ENCODE measurements at regions not wholly inside any gene's neighbourhood (a gene's known extent, or its start where the extent isn't known, plus 50 kb on each side); places are given as distances from the start of the nearest gene placed in this dataset.
"Not testable (repeated sequence)": the region's sequence is repeated elsewhere in the genome, so short reads cannot be mapped to it uniquely, and the experiment has no call there.

DNA sequence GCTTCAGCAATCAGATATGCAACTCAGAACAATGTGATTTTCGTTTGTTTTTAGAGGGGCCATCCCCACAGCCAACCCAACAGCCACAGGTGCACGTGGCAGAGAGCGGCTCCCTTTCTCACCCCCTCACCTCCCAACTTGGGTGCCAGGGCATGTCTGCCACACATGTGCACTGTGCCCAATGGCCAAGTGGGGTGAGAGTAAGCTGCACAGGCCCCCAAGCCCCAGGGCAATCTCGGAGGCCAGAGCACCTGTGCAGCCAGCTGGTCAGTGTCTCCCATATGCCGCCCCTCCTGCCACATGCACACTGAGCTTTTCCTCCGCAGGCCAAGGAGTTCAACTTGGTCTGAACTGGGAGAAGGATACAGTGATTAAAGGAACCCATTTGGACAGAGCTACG is 1130.2 kb downstream of the DSC3 start:
- Histone ChIP-seq H3K27me3 (replicated peaks) (no peaks in the 10 kb centered on the region), H3K27ac (no peak overlapping the region), H3K36me3 (no peaks in the 10 kb centered on the region), H3K9me3 (replicated peaks) (no peaks in the 10 kb centered on the region), H3K4me1 (replicated peaks) (no peaks in the 10 kb centered on the region), H3K4me3 (no peak overlapping the region)
- no peak for DNase-seq (ENCODE audit: low read depth in 1 of 2, low spot score in 2 of 2)

DNA sequence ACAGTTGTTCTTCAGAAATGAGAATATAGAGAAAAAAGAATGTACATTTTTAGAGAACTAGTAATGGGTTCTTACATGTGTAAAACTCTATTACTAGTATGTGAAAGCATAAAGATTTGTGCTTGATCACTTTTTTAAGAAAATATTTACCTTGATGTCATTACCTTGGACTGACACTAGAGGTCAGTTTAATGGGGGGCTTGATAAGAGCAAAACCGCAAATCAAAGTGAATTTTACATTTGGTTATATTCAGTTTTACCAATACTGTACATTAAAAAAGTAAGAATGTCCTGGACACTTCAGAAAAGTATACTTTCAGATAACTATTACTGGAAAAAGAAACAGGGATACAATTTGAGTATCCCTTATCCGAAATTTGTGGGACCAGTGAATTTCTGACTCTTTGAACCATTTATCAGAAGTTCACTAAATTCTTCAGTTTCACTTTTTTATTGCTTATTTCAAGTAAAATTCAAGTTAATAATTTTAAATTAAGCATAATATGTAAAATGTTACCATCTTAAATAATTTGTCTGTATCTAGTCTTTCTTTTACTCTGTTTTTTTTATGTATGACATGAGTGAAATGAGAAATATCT is 1149.5 kb downstream of the DSC3 start:
- Histone ChIP-seq H3K4me1 (replicated peaks) (no peaks in the 10 kb centered on the region), H3K9me3 (replicated peaks) (no peaks in the 10 kb centered on the region)
- peak in 1 of 2 experiments; percentile 3 for DNase-seq (ENCODE audit: low read depth in 1 of 2, low spot score in 2 of 2)

DNA sequence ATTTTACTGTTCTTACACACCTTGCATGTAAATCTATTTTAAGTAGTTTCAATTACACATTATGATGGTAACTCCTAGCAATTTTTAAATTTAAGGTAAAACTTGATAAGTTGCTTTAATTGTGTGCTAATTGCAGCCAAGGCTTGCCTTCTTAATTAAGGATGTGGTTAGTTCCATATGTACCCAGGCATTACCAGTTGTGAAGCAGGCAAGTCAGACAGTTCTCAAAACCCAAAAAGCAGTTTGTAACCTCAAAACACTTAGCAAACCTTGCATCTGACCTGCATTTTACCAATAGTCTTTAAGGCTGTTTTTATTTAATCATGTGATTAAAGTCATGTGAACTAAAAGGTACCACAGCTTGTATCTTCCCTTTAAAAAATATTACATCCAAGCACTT is 1159.4 kb downstream of the DSC3 start:
- H3K36me3 ChIP-seq = no peaks in the 10 kb centered on the region
- no peak for DNase-seq (ENCODE audit: low read depth in 1 of 2, low spot score in 2 of 2)
- H3K4me1 ChIP-seq (replicated peaks) = no peaks in the 10 kb centered on the region
- no peaks in the 10 kb centered on the region for H3K27me3 ChIP-seq (replicated peaks)
- no peak overlapping the region for H3K27ac ChIP-seq
- H3K9me3 ChIP-seq (replicated peaks) = no peaks in the 10 kb centered on the region
- H3K4me3 ChIP-seq = no peak overlapping the region

More for the DNA sequence above, 1149.5 kb downstream of the DSC3 start:
- no peaks in the 10 kb centered on the region; the same call in 1 of the 2 replicates for H3K27me3 ChIP-seq (replicated peaks)
- H3K27ac ChIP-seq = no peak overlapping the region
- no peaks in the 10 kb centered on the region for H3K36me3 ChIP-seq
- H3K4me3 ChIP-seq = no peak overlapping the region

DNA sequence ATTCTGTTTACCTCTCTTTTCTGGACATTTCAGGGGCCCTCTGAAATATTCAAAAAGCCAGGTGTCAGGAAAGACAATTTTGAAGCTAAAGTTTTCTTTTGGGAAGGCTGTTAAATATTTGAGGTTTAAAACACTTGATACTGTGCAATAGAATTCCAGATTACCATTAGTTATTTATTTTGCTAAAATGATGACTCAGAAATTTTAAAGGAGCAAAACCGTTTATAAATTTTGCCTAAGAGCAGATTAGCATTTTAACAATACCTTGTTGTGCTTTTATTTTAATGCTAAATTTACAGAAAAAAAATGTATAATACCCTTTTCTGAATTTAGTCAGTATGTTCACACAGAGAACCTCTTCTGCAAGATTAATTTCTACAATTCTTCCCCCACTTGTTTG is 1159.9 kb downstream of the DSC3 start:
- no peak for DNase-seq (ENCODE audit: low read depth in 1 of 2, low spot score in 2 of 2)
- no peak overlapping the region for H3K27ac ChIP-seq
- H3K4me1 ChIP-seq (replicated peaks) = no peaks in the 10 kb centered on the region
- H3K36me3 ChIP-seq = no peaks in the 10 kb centered on the region
- H3K27me3 ChIP-seq (replicated peaks) = no peaks in the 10 kb centered on the region
- no peaks in the 10 kb centered on the region for H3K9me3 ChIP-seq (replicated peaks)
- no peak overlapping the region for H3K4me3 ChIP-seq

DNA sequence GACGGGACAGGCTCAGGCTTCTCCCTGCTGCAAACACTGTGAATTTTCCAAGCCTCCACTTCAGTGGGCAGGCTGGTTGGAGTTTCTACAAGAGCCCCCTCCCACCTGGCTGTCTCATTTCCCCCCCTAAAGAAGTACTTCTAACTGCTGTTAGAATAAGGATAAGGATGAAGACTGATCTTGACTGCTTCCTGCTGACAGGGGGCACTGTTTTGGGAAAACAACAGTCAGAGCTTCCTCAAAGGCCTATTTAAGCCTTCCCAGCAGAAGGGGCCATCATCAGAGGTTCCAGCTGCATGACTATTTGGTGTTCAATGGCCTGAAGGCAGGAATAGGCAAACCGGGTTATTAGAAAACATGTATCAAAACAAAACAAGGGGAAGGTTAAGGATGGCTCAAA is 1162.8 kb downstream of the DSC3 start:
- Histone ChIP-seq H3K4me3 (no peak overlapping the region), H3K9me3 (replicated peaks) (no peaks in the 10 kb centered on the region), H3K27ac (no peak overlapping the region), H3K4me1 (replicated peaks) (no peaks in the 10 kb centered on the region), H3K36me3 (no peaks in the 10 kb centered on the region), H3K27me3 (replicated peaks) (no peaks in the 10 kb centered on the region)
- no peak for DNase-seq (ENCODE audit: low read depth in 1 of 2, low spot score in 2 of 2)

DNA sequence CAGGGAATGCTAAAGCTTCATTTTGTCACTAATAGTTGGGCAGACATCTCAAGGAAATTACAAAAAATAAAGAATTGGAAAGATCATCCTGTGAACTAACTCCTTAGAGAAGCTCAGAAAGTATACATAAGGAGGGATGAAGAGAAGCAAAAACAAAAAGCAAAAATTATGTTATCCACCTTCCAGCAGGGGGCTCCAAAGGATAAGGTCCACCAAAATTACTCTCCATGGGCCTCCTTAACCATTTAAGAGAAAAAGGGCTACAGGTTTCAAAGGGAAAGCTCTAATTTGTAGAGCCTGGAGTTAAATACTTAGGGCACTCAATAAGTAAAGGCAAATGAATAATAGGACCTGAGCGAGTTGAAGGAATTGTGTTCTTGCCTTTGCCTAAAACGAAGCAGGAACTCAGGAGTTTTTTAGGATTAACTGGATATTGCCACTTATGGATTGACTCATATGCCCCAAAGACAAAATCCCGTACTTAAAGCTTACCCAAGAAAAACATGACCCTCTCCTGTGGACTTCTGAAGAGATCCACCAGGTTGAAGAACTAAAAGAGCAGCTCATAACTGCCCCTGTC is 1167.9 kb downstream of the DSC3 start:
- H3K27ac ChIP-seq = no peak overlapping the region
- no peaks in the 10 kb centered on the region for H3K9me3 ChIP-seq (replicated peaks)
- DNase-seq (ENCODE audit: low read depth in 1 of 2, low spot score in 2 of 2) = no peak
- H3K36me3 ChIP-seq = no peaks in the 10 kb centered on the region
- no peaks in the 10 kb centered on the region for H3K27me3 ChIP-seq (replicated peaks)
- H3K4me1 ChIP-seq (replicated peaks) = no peaks in the 10 kb centered on the region
- H3K4me3 ChIP-seq = no peak overlapping the region

DNA sequence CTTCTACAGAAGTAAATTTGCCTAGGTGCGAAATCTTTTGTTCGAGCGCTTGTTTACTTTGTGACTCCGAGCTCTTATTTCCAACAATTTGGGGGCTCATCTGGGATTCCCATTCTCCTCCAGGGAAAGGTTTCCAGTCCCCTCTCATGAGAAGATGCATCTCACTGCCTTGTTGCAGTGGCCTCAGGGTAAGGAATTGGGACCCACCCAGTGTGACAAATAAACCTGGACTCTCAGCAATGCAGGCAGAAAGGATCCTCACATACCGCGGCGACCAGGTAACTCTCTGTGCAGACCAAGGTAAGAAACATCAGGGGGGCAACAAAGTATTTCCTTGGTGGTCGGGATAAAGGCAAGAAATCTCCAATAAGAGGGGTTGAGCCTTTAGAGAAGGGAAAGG is 1169.3 kb downstream of the DSC3 start:
- no peak for DNase-seq (ENCODE audit: low read depth in 1 of 2, low spot score in 2 of 2)
- H3K36me3 ChIP-seq = no peaks in the 10 kb centered on the region
- H3K4me3 ChIP-seq = no peak overlapping the region
- H3K9me3 ChIP-seq (replicated peaks) = no peaks in the 10 kb centered on the region
- no peak overlapping the region for H3K27ac ChIP-seq
- no peaks in the 10 kb centered on the region for H3K27me3 ChIP-seq (replicated peaks)
- no peaks in the 10 kb centered on the region for H3K4me1 ChIP-seq (replicated peaks)

DNA sequence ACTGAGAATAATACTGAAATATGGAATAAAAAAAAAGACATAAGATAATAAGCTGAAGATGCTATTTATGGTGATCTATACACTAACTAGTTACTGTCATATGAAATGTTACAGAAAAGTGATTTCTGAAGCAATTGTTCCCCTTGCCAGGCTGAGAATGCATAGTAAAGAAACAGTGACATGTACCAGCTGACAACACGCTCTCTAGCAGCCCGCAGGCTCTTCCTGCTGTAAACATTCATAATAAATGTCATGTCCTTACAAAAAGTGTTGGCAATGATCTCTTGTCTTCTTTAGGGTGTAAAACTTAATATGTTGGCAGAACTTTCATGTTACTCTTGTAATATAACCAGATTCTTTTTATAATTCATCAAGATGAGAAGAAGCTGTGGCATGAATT is 1171.3 kb downstream of the DSC3 start:
- no peak for DNase-seq (ENCODE audit: low read depth in 1 of 2, low spot score in 2 of 2)
- H3K4me1 ChIP-seq (replicated peaks) = no peaks in the 10 kb centered on the region
- no peak overlapping the region for H3K4me3 ChIP-seq
- H3K27me3 ChIP-seq (replicated peaks) = no peaks in the 10 kb centered on the region
- H3K36me3 ChIP-seq = no peaks in the 10 kb centered on the region
- H3K27ac ChIP-seq = no peak overlapping the region
- H3K9me3 ChIP-seq (replicated peaks) = no peaks in the 10 kb centered on the region

DNA sequence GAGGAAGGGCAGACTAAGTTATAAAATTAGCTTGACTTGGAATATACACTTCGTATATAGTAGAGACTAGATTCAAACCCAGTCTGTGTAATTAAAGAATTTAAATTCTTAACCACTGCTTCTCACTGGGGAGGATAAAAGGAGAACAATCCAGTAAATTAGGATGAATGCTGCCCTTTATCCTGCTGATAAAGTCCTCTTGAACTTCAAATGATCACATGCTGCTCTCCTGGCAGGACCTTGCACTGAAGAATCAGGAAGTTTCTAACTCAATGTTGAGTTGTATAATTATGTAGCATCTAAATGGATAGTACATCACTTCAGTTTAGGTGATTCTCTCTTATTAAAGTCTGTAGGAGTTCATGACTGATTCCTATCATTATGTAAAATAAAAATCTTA is 1179.7 kb downstream of the DSC3 start:
- H3K9me3 ChIP-seq (replicated peaks) = no peaks in the 10 kb centered on the region
- no peak overlapping the region for H3K4me3 ChIP-seq
- H3K4me1 ChIP-seq (replicated peaks) = no peaks in the 10 kb centered on the region
- DNase-seq (ENCODE audit: low read depth in 1 of 2, low spot score in 2 of 2) = no peak
- no peak overlapping the region for H3K27ac ChIP-seq
- H3K27me3 ChIP-seq (replicated peaks) = no peaks in the 10 kb centered on the region
- no peaks in the 10 kb centered on the region for H3K36me3 ChIP-seq

DNA sequence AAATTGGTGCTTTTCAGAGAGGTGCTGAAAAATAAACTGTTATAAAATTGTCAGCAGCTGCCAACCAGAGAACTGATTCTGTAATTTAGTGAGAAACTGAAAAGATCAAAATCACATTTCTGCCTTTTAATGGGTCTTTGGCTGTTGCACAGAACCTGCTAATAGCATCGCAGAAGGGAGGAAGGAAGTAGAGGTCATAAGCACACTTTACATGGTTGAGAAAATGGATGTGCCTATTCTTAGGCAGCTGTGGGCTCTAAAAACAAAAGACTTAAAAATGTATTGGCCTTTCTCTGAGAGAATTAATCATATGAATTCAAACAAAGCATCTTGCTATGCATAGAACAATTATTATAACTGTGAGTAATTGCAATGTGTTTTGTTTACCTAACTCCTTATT is 1186.9 kb downstream of the DSC3 start:
- no peak overlapping the region for H3K4me3 ChIP-seq
- H3K36me3 ChIP-seq = no peaks in the 10 kb centered on the region
- H3K27me3 ChIP-seq (replicated peaks) = no peaks in the 10 kb centered on the region
- no peaks in the 10 kb centered on the region for H3K9me3 ChIP-seq (replicated peaks)
- no peaks in the 10 kb centered on the region for H3K4me1 ChIP-seq (replicated peaks)
- DNase-seq (ENCODE audit: low read depth in 1 of 2, low spot score in 2 of 2) = no peak
- H3K27ac ChIP-seq = no peak overlapping the region

DNA sequence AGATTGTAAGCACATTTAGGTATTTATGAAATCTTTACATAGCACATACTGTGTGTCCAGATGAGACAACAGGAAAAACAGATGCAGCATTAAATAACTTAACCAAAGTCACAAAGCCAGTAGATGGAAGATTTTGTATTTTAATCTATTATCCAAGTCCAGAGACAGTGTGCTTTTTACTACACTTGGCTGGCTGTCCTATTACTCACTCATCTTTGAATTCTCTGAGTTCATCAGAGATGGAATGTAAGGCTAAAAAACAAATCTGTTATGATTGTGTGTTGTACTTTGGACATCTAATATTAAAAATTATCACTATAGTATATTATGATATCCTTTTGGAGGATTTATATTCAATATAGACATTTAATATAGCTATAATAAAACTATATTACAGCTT is 1189.4 kb downstream of the DSC3 start:
- H3K36me3 ChIP-seq = no peaks in the 10 kb centered on the region
- H3K9me3 ChIP-seq (replicated peaks) = no peaks in the 10 kb centered on the region
- H3K27me3 ChIP-seq (replicated peaks) = no peaks in the 10 kb centered on the region
- no peak overlapping the region for H3K27ac ChIP-seq
- DNase-seq (ENCODE audit: low read depth in 1 of 2, low spot score in 2 of 2) = no peak
- H3K4me3 ChIP-seq = no peak overlapping the region
- no peaks in the 10 kb centered on the region for H3K4me1 ChIP-seq (replicated peaks)

DNA sequence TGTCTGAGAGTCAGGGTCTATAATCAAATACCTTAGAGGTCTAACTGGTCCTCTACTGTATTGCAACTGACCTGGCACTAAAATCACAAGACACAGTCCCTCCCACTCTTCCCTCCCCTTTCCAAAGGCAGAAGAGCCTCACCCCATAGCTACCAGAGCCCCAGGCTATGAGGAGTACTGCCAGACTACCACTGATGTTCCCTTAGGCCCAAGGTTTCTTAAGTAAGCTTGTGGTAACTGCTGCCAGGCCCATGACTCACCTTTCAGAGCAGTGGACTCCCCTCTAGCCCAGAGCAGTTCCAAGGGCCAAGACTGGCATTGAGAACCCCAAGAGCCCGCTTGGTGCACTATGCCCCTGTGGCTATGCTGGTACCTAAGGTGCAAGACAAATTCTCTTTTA is 1193.4 kb downstream of the DSC3 start:
- no peaks in the 10 kb centered on the region for H3K27me3 ChIP-seq (replicated peaks)
- H3K27ac ChIP-seq = no peak overlapping the region
- H3K9me3 ChIP-seq (replicated peaks) = no peaks in the 10 kb centered on the region
- H3K36me3 ChIP-seq = no peaks in the 10 kb centered on the region
- no peaks in the 10 kb centered on the region for H3K4me1 ChIP-seq (replicated peaks)
- H3K4me3 ChIP-seq = no peak overlapping the region
- no peak for DNase-seq (ENCODE audit: low read depth in 1 of 2, low spot score in 2 of 2)

DNA sequence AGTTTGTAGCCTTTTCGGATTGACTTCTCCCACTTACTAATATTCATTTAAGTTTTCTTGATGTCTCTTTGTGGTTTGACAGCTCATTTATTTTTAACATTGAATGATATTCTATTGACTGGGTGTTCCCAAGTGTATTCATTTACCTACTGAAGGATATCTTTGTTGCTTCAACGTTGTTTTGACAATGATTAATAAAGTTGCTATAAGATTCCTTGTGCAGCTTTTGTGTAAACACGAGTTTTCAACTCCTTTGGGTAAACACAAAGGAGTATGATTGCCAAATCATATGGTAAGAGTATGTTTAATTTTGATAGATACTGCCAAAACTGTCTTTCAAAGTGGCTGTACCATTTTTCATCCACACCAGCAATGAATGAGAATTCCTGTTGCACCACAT is 1200.9 kb downstream of the DSC3 start:
- H3K4me3 ChIP-seq = no peak overlapping the region
- DNase-seq (ENCODE audit: low read depth in 1 of 2, low spot score in 2 of 2) = no peak
- H3K27ac ChIP-seq = no peak overlapping the region

DNA sequence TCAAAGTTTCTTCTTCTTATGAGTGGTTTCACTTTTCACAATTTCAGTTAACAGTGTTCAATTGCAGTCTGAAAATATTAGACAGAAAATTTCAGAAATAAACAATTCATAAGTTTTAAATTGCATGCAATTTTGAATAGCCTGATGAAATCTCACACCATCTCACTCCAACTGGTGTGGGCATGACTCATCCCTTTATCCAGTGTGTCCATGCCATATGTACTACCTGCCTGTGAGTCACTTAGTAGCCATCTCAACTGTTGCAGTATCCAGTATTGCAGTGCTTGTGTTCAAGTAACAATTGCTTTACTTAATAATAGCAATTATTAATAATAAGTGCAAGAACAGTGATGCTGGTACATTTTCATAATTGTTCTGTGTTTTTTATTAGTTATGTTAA is 1202.5 kb downstream of the DSC3 start:
- H3K4me1 ChIP-seq (replicated peaks) = no peaks in the 10 kb centered on the region
- H3K27ac ChIP-seq = no peak overlapping the region
- no peaks in the 10 kb centered on the region for H3K27me3 ChIP-seq (replicated peaks)
- H3K36me3 ChIP-seq = no peaks in the 10 kb centered on the region
- H3K9me3 ChIP-seq (replicated peaks) = no peaks in the 10 kb centered on the region
- H3K4me3 ChIP-seq = no peak overlapping the region
- no peak for DNase-seq (ENCODE audit: low read depth in 1 of 2, low spot score in 2 of 2)

More for the DNA sequence above, 1200.9 kb downstream of the DSC3 start:
- no peaks in the 10 kb centered on the region for H3K36me3 ChIP-seq
- H3K27me3 ChIP-seq (replicated peaks) = no peaks in the 10 kb centered on the region
- H3K9me3 ChIP-seq (replicated peaks) = no peaks in the 10 kb centered on the region
- no peaks in the 10 kb centered on the region for H3K4me1 ChIP-seq (replicated peaks)

DNA sequence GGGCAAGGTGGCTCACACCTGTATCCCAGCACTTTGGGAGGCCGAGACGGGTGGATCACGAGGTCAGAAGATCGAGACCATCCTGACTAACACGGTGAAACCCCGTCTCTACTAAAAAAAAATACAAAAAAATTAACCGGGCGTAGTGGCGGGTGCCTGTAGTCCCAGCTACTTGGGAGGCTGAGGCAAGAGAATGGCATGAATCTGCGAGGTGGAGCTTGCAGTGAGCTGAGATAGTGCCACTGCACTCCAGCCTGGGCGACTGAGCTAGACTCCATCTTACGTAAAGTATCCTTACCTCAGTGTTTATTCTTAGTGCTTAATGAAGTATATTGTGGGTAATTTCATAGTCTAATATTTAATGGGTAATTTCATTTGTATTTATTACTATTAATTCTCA is 1203.6 kb downstream of the DSC3 start:
- H3K27ac ChIP-seq; DNase-seq (ENCODE audit: low read depth in 1 of 2, low spot score in 2 of 2); H3K4me3 ChIP-seq; H3K9me3 ChIP-seq (replicated peaks); H3K27me3 ChIP-seq (replicated peaks); H3K4me1 ChIP-seq (replicated peaks); H3K36me3 ChIP-seq: not testable (repeated sequence)

Data from SJSA1 (cell line).